SK-N-SH (cell line): ENCODE measurements at regions not wholly inside any gene's neighbourhood (a gene's known extent, or its start where the extent isn't known, plus 50 kb on each side); places are given as distances from the start of the nearest gene placed in this dataset.

Experiments used
- CTCF ChIA-PET: fragments of 300-600, 350-600 bp; formaldehyde crosslinking; extraction: SDS; loops from one replicate; lab custom pipeline; 2021; lab: Yijun Ruan, JAX
- POLR2A ChIA-PET: fragments of 350-600 bp; sonication (Branson Sonifier 250); formaldehyde crosslinking; extraction: SDS; loops from one replicate; lab custom pipeline; 2020; ENCODE audit warnings: antibody characterized with exemption, inconsistent platforms; lab: Yijun Ruan, JAX
- DNase-seq: peaks from one replicate; pipeline ENCODE4 v3.0.0; 2012
- H2AFZ ChIP-seq: fragments of 200-600 bp; sonication (generic); 2 replicates; pipeline ENCODE4 v1.8.1; 2016; ENCODE audit warnings: antibody characterized with exemption, mild to moderate bottlenecking, low read depth
- H3F3A ChIP-seq: fragments of 200-600 bp; sonication (generic); replicated peaks from 2 replicates; pipeline ENCODE3; 2016; ENCODE audit warnings: antibody characterized with exemption, mild to moderate bottlenecking; ENCODE audit not compliant: insufficient read depth
- H3K27ac ChIP-seq, 2 experiments: fragments of 200-500 bp in 1 of 2; fragments of 200-600 bp in 1 of 2; sonication (Bioruptor generic) in 1 of 2; sonication (generic), shearing (Covaris generic) in 1 of 2; 2 replicates each; pipeline versions ENCODE4 v1.5.1 to v1.6.1; 2014 to 2016; ENCODE audit warnings: low read depth in 2 of 2, inconsistent platforms in 1 of 2, low read length in 1 of 2, mild to moderate bottlenecking in 1 of 2, mixed read lengths in 1 of 2
- H3K27me3 ChIP-seq: fragments of 200-600 bp; sonication (generic), shearing (Covaris generic); 2 replicates; pipeline ENCODE4 v1.6.1; 2016; ENCODE audit warnings: mixed run types; ENCODE audit not compliant: insufficient read depth
- H3K36me3 ChIP-seq, 2 experiments: fragments of 200-500 bp in 1 of 2; fragments of 200-600 bp in 1 of 2; sonication (Bioruptor generic) in 1 of 2; sonication (generic) in 1 of 2; replicated peaks in 1 of 2; 2 replicates each; pipeline versions ENCODE3 to v1.5.1; 2014 to 2016; ENCODE audit warnings: low read length in 1 of 2, mild to moderate bottlenecking in 1 of 2; ENCODE audit not compliant: insufficient read depth in 2 of 2, control insufficient read depth in 1 of 2
- H3K4me1 ChIP-seq, 2 experiments: fragments of 200-500 bp in 1 of 2; fragments of 200-600 bp in 1 of 2; sonication (Bioruptor generic) in 1 of 2; sonication (generic), shearing (Covaris generic) in 1 of 2; 2 replicates each; pipeline versions ENCODE4 v1.5.1 to v1.6.1; 2014 to 2016; ENCODE audit warnings: low read depth in 1 of 2, low read length in 1 of 2, mixed run types in 1 of 2; ENCODE audit not compliant: insufficient read depth in 2 of 2, control insufficient read depth in 1 of 2
- H3K4me2 ChIP-seq: fragments of 200-600 bp; sonication (generic), shearing (Covaris generic); 2 replicates; pipeline ENCODE4 v1.6.1; 2017; ENCODE audit warnings: mixed run types
- H3K4me3 ChIP-seq, 2 experiments: fragments of 200-500 bp in 1 of 2; fragments of 200-600 bp in 1 of 2; sonication (Bioruptor generic) in 1 of 2; sonication (generic), shearing (Covaris generic) in 1 of 2; 2 replicates each; pipeline versions ENCODE4 v1.5.1 to v1.8.1; 2014 to 2016; ENCODE audit warnings: low read depth in 2 of 2, inconsistent platforms in 1 of 2, low read length in 1 of 2, mild to moderate bottlenecking in 1 of 2, mixed read lengths in 1 of 2, moderate library complexity in 1 of 2
- H3K79me2 ChIP-seq: fragments of 200-600 bp; sonication (generic); 2 replicates; pipeline ENCODE4 v1.8.1; 2017; ENCODE audit warnings: mild to moderate bottlenecking; ENCODE audit not compliant: insufficient read depth
- H3K9ac ChIP-seq: fragments of 200-600 bp; sonication (generic); 2 replicates; pipeline ENCODE4 v1.6.1; 2017; ENCODE audit warnings: mixed run types
- H3K9me2 ChIP-seq: fragments of 200-600 bp; sonication (generic); 2 replicates; pipeline ENCODE4 v1.6.1; 2017; ENCODE audit warnings: mixed run types
- H3K9me3 ChIP-seq: fragments of 200-600 bp; sonication (generic); 2 replicates; pipeline ENCODE4 v1.6.1; 2017; ENCODE audit warnings: mixed run types, mild to moderate bottlenecking, moderate library complexity
- H4K20me1 ChIP-seq: fragments of 200-600 bp; sonication (generic); 2 replicates; pipeline ENCODE4 v1.6.1; 2017; ENCODE audit warnings: mild to moderate bottlenecking, mixed run types; ENCODE audit not compliant: insufficient read depth
- IRF3 ChIP-seq: fragments of 150-350 bp; IDR thresholded peaks from 2 replicates; pipeline ENCODE4 v1.6.1; 2016; ENCODE audit warnings: mild to moderate bottlenecking, low read depth, low read length
- MAX ChIP-seq: IDR thresholded peaks from 2 replicates; pipeline ENCODE4 v1.4.0; 2012; ENCODE audit warnings: low read depth
- RAD21 ChIP-seq: IDR thresholded peaks from 2 replicates; pipeline ENCODE4 v1.6.1; 2012; ENCODE audit warnings: mild to moderate bottlenecking, low read length
- REST ChIP-seq: IDR thresholded peaks from 2 replicates; pipeline ENCODE4 v1.6.1; 2012; ENCODE audit warnings: mild to moderate bottlenecking, low read depth, low read length, moderate library complexity
- SIN3A ChIP-seq: IDR thresholded peaks from 2 replicates; pipeline ENCODE4 v1.6.1; 2012; ENCODE audit warnings: low read depth, mild to moderate bottlenecking, low read length, moderate library complexity, borderline replicate concordance
- SMC3 ChIP-seq: IDR thresholded peaks from 2 replicates; pipeline ENCODE4 v1.6.1; 2012; ENCODE audit warnings: low read depth, low read length, improper control_type of control experiment
- TCF12 ChIP-seq: IDR thresholded peaks from 2 replicates; pipeline ENCODE4 v1.4.0; 2012
- USF1 ChIP-seq: IDR thresholded peaks from 2 replicates; pipeline ENCODE4 v1.4.0; 2012; ENCODE audit warnings: low read depth, borderline replicate concordance
- WGBS: methylation state at CpG from one replicate; pipeline ENCODE4 v1.1.6; 2017; ENCODE audit warnings: low lambda C conversion rate; 5-methylcytosine and 5-hydroxymethylcytosine counted together

GRCh38 chr22:47245786-47246185, 483.3 kb downstream of the TBC1D22A start:
- DNase-seq, result no peak
- H3F3A ChIP-seq, result no peaks in the 10 kb centered on the region
- no peaks in the 10 kb centered on the region; the same call in 1 of the 2 replicates for H3K27me3 ChIP-seq
- no peak overlapping the region for H3K4me3 ChIP-seq
- no peak overlapping the region for H3K4me2 ChIP-seq
- no peaks in the 10 kb centered on the region for H3K9me2 ChIP-seq
- TF ChIP-seq TCF12, result no peak
- no peak for TF ChIP-seq USF1
- TF ChIP-seq SMC3, result no peak
- TF ChIP-seq IRF3, result no peak
- no peak for TF ChIP-seq SIN3A
- TF ChIP-seq MAX, result no peak
- TF ChIP-seq REST, result no peak
- 35% methylated on average over 6 of the region's 7 CpGs for WGBS
- no peaks in the 10 kb centered on the region for H3K36me3 ChIP-seq
- H3K9me3 ChIP-seq, result no peaks in the 10 kb centered on the region
- no peaks in the 10 kb centered on the region for H3K79me2 ChIP-seq
- no peaks in the 10 kb centered on the region for H3K4me1 ChIP-seq
- no peaks in the 10 kb centered on the region for H4K20me1 ChIP-seq
- H3K27ac ChIP-seq, result no peak overlapping the region
- ChIA-PET CTCF (no interaction called here), POLR2A (no interaction called here)
- no peak overlapping the region for H2AFZ ChIP-seq
- H3K9ac ChIP-seq, result no peak overlapping the region

GRCh38 chr22:47245286-47245685, 482.8 kb downstream of the TBC1D22A start:
- no peak overlapping the region for H3K27ac ChIP-seq
- CTCF ChIA-PET, result interaction anchor here (1.6 kb wide), 1 partner anchor 16 kb away, joined by 4 read pairs; no protein-coding TSS in a partner anchor

More at GRCh38 chr22:47245286-47245685, 482.8 kb downstream of the TBC1D22A start:
- DNase-seq, result no peak
- Histone ChIP-seq H3K9ac (no peak overlapping the region), H3F3A (no peaks in the 10 kb centered on the region), H3K9me3 (no peaks in the 10 kb centered on the region), H3K4me1 (no peaks in the 10 kb centered on the region), H3K9me2 (no peaks in the 10 kb centered on the region), H3K79me2 (no peaks in the 10 kb centered on the region), H3K27me3 (no peaks in the 10 kb centered on the region; the same call in 1 of the 2 replicates), H3K4me2 (no peak overlapping the region), H2AFZ (no peak overlapping the region), H3K36me3 (no peaks in the 10 kb centered on the region), H4K20me1 (no peaks in the 10 kb centered on the region), H3K4me3 (no peak overlapping the region)
- 3% methylated on average over 2 of the region's 3 CpGs for WGBS
- POLR2A ChIA-PET, result no interaction called here
- no peak for TF ChIP-seq RAD21
